A673 (cell line): ENCODE measurements at regions not wholly inside any gene's neighbourhood (a gene's known extent, or its start where the extent isn't known, plus 50 kb on each side); places are given as distances from the start of the nearest gene placed in this dataset.

Experiments
- BruUV-seq: library from RNA; stranded (reverse); fragments of 400-500 nt; replicated peaks from 2 replicates; lab custom pipeline; 2021; lab: Mats Ljungman, UMichigan
- CTCF ChIA-PET: fragments of 300-600 bp; sonication (Branson Sonifier 250); formaldehyde crosslinking; loops from one replicate; lab custom pipeline; 2022; ENCODE audit warnings: antibody characterized with exemption; lab: Charles Lee
- POLR2A ChIA-PET: fragments of 300-600 bp; sonication (Branson Sonifier 250); formaldehyde crosslinking; loops from one replicate; lab custom pipeline; 2022; ENCODE audit warnings: antibody characterized with exemption; ENCODE audit not compliant: low non-redundant PET; lab: Charles Lee
- DNase-seq: peaks from one replicate; pipeline ENCODE4 v3.0.0-alpha.2; 2015; ENCODE audit warnings: low spot score
- H3K27ac ChIP-seq: fragments of 200-600 bp; sonication (generic); 2 replicates; pipeline ENCODE4 v1.5.1; 2016; ENCODE audit warnings: mixed run types, low read depth, mild to moderate bottlenecking, mixed read lengths, antibody characterized with exemption, low read length; ENCODE audit not compliant: poor library complexity, severe bottlenecking
- H3K27me3 ChIP-seq: fragments of 200-600 bp; sonication (generic); replicated peaks from 2 replicates; pipeline ENCODE4 v1.6.1; 2017; ENCODE audit warnings: mixed run types, low read depth, mild to moderate bottlenecking, mixed read lengths, antibody characterized with exemption, low read length; ENCODE audit not compliant: insufficient read depth, poor library complexity
- H3K36me3 ChIP-seq: fragments of 200-600 bp; sonication (generic); 2 replicates; pipeline ENCODE4 v1.6.1; 2016; ENCODE audit warnings: mixed run types, mild to moderate bottlenecking, mixed read lengths, antibody characterized with exemption, low read length; ENCODE audit not compliant: insufficient read depth, poor library complexity, severe bottlenecking
- H3K4me1 ChIP-seq: fragments of 200-600 bp; sonication (generic); 2 replicates; pipeline ENCODE4 v1.6.1; 2017; ENCODE audit warnings: mixed run types, mild to moderate bottlenecking, mixed read lengths, antibody characterized with exemption, low read length; ENCODE audit not compliant: insufficient read depth, poor library complexity, severe bottlenecking
- H3K4me3 ChIP-seq: fragments of 200-600 bp; sonication (generic); 2 replicates; pipeline ENCODE4 v1.5.1; 2016; ENCODE audit warnings: low read depth, mixed run types, mild to moderate bottlenecking, mixed read lengths, low read length; ENCODE audit not compliant: poor library complexity, severe bottlenecking
- H3K9me3 ChIP-seq: fragments of 200-600 bp; sonication (generic); 2 replicates; pipeline ENCODE4 v1.6.1; 2016; ENCODE audit warnings: mixed run types, low read depth, mild to moderate bottlenecking, mixed read lengths, antibody characterized with exemption, low read length; ENCODE audit not compliant: poor library complexity, severe bottlenecking
- CTCF ChIP-seq: fragments of 300-800, 200-600 bp; sonication (generic); conservative IDR thresholded peaks from 2 replicates; pipeline ENCODE4 v1.5.1; 2017; ENCODE audit warnings: low read depth, mild to moderate bottlenecking, antibody characterized with exemption, low read length, moderate library complexity, mixed read lengths
- EZH2 ChIP-seq: fragments of 200-600 bp; sonication (generic); IDR thresholded peaks from 2 replicates; pipeline ENCODE4 v1.6.1; 2017; ENCODE audit warnings: borderline replicate concordance, low read depth, mild to moderate bottlenecking, mixed read lengths, antibody characterized with exemption, low read length; ENCODE audit not compliant: poor library complexity, severe bottlenecking
- intact Hi-C: fragments of 100-400 bp; cut with micrococcal nuclease; formaldehyde crosslinking; loops from one replicate; pipeline ENCODE4 v1.10.0; 2022; ENCODE audit not compliant: unreplicated experiment

- Histone ChIP-seq H3K4me3 (no peak overlapping the region), H3K27me3 (no peaks in the 10 kb centered on the region), H3K4me1 (no peaks in the 10 kb centered on the region), H3K36me3 (no peaks in the 10 kb centered on the region), H3K9me3 (no peaks in the 10 kb centered on the region), H3K27ac (no peak overlapping the region)
- BruUV-seq: no TSS peak
- intact Hi-C loops: no loop called here
- TF ChIP-seq CTCF (no peak), EZH2 (no peak)
- POLR2A ChIA-PET: no interaction called here
- CTCF ChIA-PET: no interaction called here
- no peak for DNase-seq
Observed at GRCh38 chr7:33854801-33855350, 50.5 kb upstream of the BMPER start.
